Breast epithelium (tissue), 3 donors: ENCODE measurements at regions not wholly inside any gene's neighbourhood (a gene's known extent, or its start where the extent isn't known, plus 50 kb on each side); places are given as distances from the start of the nearest gene placed in this dataset.

Experiments used
- CTCF ChIP-seq, 3 donors: fragments of 450-650 bp; IDR thresholded peaks; one replicate each; pipeline ENCODE4 v1.5.1; 2016 to 2017; ENCODE audit warnings: antibody characterized with exemption in 3 of 3, mild to moderate bottlenecking in 3 of 3, moderate library complexity in 3 of 3
- POLR2A ChIP-seq: fragments of 450-650 bp; IDR thresholded peaks from one replicate; pipeline ENCODE4 v1.6.1; 2016; ENCODE audit warnings: antibody characterized with exemption, mild to moderate bottlenecking, moderate library complexity
- POLR2AphosphoS5 ChIP-seq, 3 donors: sonication (generic); formaldehyde crosslinking; IDR thresholded peaks; one replicate each; pipeline ENCODE4 v1.6.1; 2017; ENCODE audit warnings: antibody characterized with exemption in 3 of 3

DNA sequence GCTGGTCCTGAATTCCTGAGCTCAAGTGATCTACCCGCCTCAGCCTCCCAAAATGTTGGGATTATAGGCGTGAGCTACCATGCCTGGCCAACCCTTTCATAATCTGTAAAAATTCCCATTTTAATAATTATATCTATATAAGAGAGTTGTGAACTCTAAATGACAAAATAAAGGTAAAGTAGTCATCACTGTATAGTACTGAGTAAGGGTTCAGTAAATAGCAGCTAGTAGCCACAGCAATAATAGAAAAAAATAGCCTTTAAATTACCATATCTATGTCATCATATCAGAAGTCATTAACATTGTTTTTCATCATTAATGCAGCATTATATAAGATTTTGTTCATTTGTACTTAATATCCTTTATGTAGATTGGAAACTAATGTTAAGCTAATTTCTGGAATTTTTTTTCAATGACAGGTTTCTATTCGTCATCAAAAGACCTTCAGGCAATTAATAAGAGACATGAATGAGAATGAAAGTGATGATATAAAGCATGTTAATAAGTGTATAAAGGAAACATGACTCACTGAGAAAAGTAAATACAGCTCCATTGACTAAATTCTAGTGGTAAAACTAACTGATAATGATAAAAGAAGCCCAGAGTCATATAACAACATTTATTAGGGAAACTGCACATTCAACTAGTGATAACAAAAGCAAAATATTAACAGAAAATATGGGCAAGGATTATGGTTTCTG, 85.9 kb upstream of the UGT8 start:
- TF ChIP-seq CTCF (IDR thresholded peaks at IDR 0.05) = no peak
- no peak for TF ChIP-seq POLR2A
- TF ChIP-seq POLR2AphosphoS5 (IDR thresholded peaks at IDR 0.05) = no peak
